ENCODE measurements at regions not wholly inside any gene's neighbourhood (a gene's known extent, or its start where the extent isn't known, plus 50 kb on each side); places are given as distances from the start of the nearest gene placed in this dataset.

- H3K9me3 ChIP-seq, result no peaks in the 10 kb centered on the region
- no peak overlapping the region for H3K27ac ChIP-seq
- H3K4me1 ChIP-seq, result no peaks in the 10 kb centered on the region
- no peaks in the 10 kb centered on the region for H3K27me3 ChIP-seq
- no peaks in the 10 kb centered on the region for H3K36me3 ChIP-seq
- intact Hi-C loops (cut with DNase I), result no loop called here
- DNase-seq (ENCODE audit: low spot score in 2 of 2), result no peak
- no peak overlapping the region for H3K4me3 ChIP-seq
- no peak for TF ChIP-seq CTCF (IDR thresholded peaks at IDR 0.05)
Observed at GRCh38 chr6:151186306-151186705, 53.5 kb upstream of the AKAP12 start.

- Histone ChIP-seq H3K27me3 (no peaks in the 10 kb centered on the region), H3K4me3 (no peak overlapping the region), H3K27ac (no peak overlapping the region), H3K9me3 (no peaks in the 10 kb centered on the region), H3K4me1 (no peaks in the 10 kb centered on the region), H3K36me3 (no peaks in the 10 kb centered on the region)
- intact Hi-C loops (cut with DNase I), result no loop called here
- TF ChIP-seq CTCF (IDR thresholded peaks at IDR 0.05), result no peak
- DNase-seq (ENCODE audit: low spot score in 2 of 2), result no peak
Observed at GRCh38 chr6:151186804-151187330, 52.9 kb upstream of the AKAP12 start.
